ENCODE measurements at regions not wholly inside any gene's neighbourhood (a gene's known extent, or its start where the extent isn't known, plus 50 kb on each side); places are given as distances from the start of the nearest gene placed in this dataset.

GRCh38 chr5:67343835-67344234 is 147.2 kb upstream of the CD180 start:
- Histone ChIP-seq H3K4me3 (no peak overlapping the region), H3K27ac (no peak overlapping the region)
- TF ChIP-seq, protein P1, sequence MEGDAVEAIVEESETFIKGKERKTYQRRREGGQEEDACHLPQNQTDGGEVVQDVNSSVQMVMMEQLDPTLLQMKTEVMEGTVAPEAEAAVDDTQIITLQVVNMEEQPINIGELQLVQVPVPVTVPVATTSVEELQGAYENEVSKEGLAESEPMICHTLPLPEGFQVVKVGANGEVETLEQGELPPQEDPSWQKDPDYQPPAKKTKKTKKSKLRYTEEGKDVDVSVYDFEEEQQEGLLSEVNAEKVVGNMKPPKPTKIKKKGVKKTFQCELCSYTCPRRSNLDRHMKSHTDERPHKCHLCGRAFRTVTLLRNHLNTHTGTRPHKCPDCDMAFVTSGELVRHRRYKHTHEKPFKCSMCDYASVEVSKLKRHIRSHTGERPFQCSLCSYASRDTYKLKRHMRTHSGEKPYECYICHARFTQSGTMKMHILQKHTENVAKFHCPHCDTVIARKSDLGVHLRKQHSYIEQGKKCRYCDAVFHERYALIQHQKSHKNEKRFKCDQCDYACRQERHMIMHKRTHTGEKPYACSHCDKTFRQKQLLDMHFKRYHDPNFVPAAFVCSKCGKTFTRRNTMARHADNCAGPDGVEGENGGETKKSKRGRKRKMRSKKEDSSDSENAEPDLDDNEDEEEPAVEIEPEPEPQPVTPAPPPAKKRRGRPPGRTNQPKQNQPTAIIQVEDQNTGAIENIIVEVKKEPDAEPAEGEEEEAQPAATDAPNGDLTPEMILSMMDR (IDR thresholded peaks at IDR 0.05) = no peak
- no peak for DNase-seq (ENCODE audit: low spot score)

DNA sequence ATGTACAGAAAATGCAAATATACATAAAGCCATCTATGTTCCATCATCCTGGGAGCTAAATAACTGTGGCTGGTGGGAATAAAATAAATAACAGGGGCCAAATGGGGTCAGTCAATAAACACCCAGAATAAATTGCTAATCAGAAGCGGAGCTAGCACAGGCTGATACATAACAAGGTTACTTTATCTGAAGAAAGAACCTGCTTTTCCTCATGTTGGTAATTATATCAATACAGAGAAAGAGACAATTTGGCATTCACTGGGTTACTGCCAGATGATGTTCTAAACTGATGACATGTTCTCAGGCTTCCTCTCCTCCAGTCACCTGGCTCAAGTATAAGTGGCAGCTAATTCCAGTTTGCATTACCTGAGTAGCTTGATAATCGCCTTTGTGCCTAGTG is 144.9 kb upstream of the CD180 start:
- TF ChIP-seq, protein P1 (IDR thresholded peaks at IDR 0.05) = no peak
- Histone ChIP-seq H3K27ac (no peak overlapping the region), H3K4me3 (no peak overlapping the region)
- no peak for DNase-seq (ENCODE audit: low spot score)

DNA sequence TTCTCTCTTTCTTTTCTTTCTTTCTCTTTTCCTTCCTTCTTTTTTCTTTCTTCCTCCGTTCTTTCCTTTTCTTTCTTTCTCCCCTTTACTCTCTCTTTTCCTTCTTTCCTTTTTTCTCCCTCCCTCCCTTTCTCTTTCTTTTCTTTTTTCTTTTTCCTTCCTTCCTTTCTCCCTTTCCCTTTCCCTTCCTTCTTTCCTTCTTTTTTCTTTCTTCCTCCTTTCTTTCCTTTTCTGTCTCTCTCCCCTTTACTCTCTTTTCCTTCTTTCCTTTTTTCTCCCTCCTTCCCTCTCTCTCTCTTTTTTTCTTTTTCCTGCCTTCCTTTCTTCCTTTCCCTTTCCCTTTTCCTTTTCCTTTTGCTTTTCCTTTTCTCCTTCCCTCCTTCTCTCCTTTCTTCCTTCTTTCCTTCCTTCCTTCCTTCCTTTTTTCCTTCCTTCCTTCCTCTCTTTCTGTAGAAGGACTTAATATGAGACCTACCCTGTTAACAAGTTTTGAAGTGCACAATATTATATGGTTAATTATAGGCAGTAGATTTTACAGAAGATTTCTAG is 142.7 kb upstream of the CD180 start:
- TF ChIP-seq, protein P1 (IDR thresholded peaks at IDR 0.05) = no peak
- DNase-seq (ENCODE audit: low spot score) = no peak
- Histone ChIP-seq H3K4me3 (no peak overlapping the region), H3K27ac (no peak overlapping the region)

DNA sequence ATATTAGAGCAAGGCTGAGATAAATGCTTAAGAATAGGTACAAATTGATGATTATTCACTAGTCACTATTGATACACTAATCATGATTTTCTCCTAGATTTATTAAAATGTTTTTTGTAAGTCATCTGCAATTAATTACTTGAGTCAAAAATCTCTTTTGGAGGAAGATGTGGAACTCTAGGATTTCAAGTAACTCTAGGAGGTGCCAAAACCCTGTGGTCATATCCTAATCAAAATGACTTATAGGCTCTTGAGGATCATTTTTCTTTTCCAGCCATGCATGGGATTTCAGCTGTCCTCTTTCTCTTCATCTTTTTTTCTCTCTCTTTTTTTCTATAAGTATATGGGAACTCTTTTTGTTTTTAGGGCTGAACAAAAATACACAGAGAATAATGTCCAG is 141.8 kb upstream of the CD180 start:
- DNase-seq (ENCODE audit: low spot score) = no peak
- TF ChIP-seq, protein P1 (IDR thresholded peaks at IDR 0.05) = no peak
- H3K4me3 ChIP-seq = no peak overlapping the region
- no peak overlapping the region for H3K27ac ChIP-seq

GRCh38 chr5:67337751-67338150 is 141.2 kb upstream of the CD180 start:
- DNase-seq (ENCODE audit: low spot score) = no peak
- H3K27ac ChIP-seq = no peak overlapping the region
- TF ChIP-seq, protein P1 (IDR thresholded peaks at IDR 0.05) = no peak
- H3K4me3 ChIP-seq = no peak overlapping the region

DNA sequence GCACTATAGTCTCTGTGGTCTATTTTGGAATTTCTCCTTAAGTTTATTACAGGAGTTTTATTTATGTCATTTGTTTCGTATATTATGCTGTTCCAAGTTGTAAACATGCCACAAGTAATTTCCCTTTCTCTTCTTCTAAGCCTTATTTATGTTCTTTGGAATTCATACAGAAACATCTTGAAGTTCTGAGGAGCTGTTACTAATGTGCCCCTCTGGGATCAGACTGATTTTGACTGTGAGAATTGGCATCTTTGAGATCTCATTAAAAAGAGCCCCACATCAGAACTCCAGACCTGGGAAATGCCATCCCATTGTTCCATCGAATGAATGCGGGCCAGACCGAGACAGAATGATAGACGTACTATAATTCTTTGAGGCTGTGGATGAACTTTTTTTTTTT is 138.8 kb upstream of the CD180 start:
- DNase-seq (ENCODE audit: low spot score) = no peak
- TF ChIP-seq, protein P1 (IDR thresholded peaks at IDR 0.05) = no peak
- Histone ChIP-seq H3K4me3 (no peak overlapping the region), H3K27ac (no peak overlapping the region)

- TF ChIP-seq, protein P1 (IDR thresholded peaks at IDR 0.05) = no peak
- Histone ChIP-seq H3K27ac (no peak overlapping the region), H3K4me3 (no peak overlapping the region)
- no peak for DNase-seq (ENCODE audit: low spot score)
Observed at GRCh38 chr5:67334373-67334772, 137.8 kb upstream of the CD180 start.
